ENCODE measurements at regions not wholly inside any gene's neighbourhood (a gene's known extent, or its start where the extent isn't known, plus 50 kb on each side); places are given as distances from the start of the nearest gene placed in this dataset.

DNA sequence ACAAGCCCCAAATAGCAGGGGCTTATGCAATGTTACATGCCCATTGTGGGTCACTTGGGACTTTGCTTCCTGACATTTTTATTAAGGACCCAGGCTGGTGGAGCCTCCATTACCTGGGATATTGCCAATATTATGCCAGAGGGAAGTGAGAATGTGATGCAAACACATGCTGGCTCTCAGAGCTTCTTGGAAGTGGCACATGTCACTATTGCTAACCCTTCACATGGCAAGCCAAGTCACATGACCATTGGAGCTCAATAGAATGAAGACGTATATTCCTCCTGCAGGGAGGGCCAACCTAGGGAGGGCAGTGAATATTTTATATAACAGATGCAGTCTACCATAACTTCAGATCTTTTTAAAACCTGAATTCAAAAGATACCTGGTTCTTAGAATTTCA, 140.7 kb upstream of the ZFP64 start:
- Histone ChIP-seq H3K9me3 (ENCODE audit: control insufficient read depth, insufficient read depth, low read depth, low read length) (no peaks in the 10 kb centered on the region), H3K4me3 (ENCODE audit: low read depth in 2 of 2, low read length in 2 of 2) (no peak overlapping the region), H3K27ac (ENCODE audit: low read length) (no peak overlapping the region), H3K4me1 (ENCODE audit: control insufficient read depth, insufficient read depth, low read length) (no peaks in the 10 kb centered on the region), H3K36me3 (ENCODE audit: control insufficient read depth, insufficient read depth, low read length) (no peaks in the 10 kb centered on the region), H3K27me3 (ENCODE audit: control insufficient read depth, insufficient read depth, low read length) (no peaks in the 10 kb centered on the region; the same call in 1 of the 2 replicates)
- DNase-seq (ENCODE audit: low read depth, low spot score) (no peak), ATAC-seq (no peak)
- POLR2A ChIA-PET, result no interaction called here
- intact Hi-C loops (cut with micrococcal nuclease; ENCODE audit: unreplicated experiment), result no loop called here
- CTCF ChIA-PET, result interaction anchor here (0.6 kb wide), 1 partner anchor 38 kb away, joined by 3 read pairs; no protein-coding TSS in a partner anchor
- TF ChIP-seq SIN3A (IDR thresholded peaks at IDR 0.05; ENCODE audit: borderline replicate concordance, insufficient read depth, low read depth, low read length) (no peak), CTCF (IDR thresholded peaks at IDR 0.05) (no peak), REST (IDR thresholded peaks at IDR 0.05; ENCODE audit: insufficient read depth in 1 of 2, low read depth in 2 of 2, low read length in 1 of 2) (no peak), TCF7L2 (IDR thresholded peaks at IDR 0.05; ENCODE audit: low read depth, low read length) (no peak), POLR2AphosphoS5 (IDR thresholded peaks at IDR 0.05; ENCODE audit: low read depth, low read length) (no peak)
- in situ Hi-C loops (cut with HindIII; ENCODE audit: low pct_unique_long_range_greater_than_20kb, low sequenced_read_pairs), result no loop called here
- BruUV-seq (replicated peaks), result no TSS peak

DNA sequence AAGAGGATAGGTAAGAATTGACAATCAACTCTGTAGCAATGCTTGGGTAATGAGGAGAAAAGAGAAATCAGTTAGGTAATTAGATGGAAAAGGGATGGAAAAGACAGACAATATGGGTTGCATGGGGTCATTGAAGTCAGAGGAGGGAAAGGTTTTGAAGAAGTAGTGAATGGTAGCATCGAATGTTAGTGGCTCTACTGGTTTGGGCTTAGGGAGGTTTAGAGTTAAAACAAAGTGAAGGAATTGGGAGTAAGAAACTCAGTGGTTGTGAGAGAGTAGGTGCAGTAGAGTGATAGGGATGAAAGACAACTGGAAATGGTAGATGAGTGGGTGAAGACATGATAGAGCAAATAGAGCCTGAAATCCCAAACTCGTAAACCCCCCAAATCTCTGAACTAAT, 140.1 kb upstream of the ZFP64 start:
- no TSS peak for BruUV-seq (replicated peaks)
- intact Hi-C loops (cut with micrococcal nuclease; ENCODE audit: unreplicated experiment), result no loop called here
- no peak overlapping the region for H3K27ac ChIP-seq (ENCODE audit: low read length)
- no peak overlapping the region for H3K4me3 ChIP-seq (ENCODE audit: low read depth in 2 of 2, low read length in 2 of 2)
- TF ChIP-seq POLR2AphosphoS5 (IDR thresholded peaks at IDR 0.05; ENCODE audit: low read depth, low read length) (no peak), CTCF (IDR thresholded peaks at IDR 0.05) (no peak), SIN3A (IDR thresholded peaks at IDR 0.05; ENCODE audit: borderline replicate concordance, insufficient read depth, low read depth, low read length) (no peak), REST (IDR thresholded peaks at IDR 0.05; ENCODE audit: insufficient read depth in 1 of 2, low read depth in 2 of 2, low read length in 1 of 2) (no peak), TCF7L2 (IDR thresholded peaks at IDR 0.05; ENCODE audit: low read depth, low read length) (no peak)
- no peaks in the 10 kb centered on the region for H3K36me3 ChIP-seq (ENCODE audit: control insufficient read depth, insufficient read depth, low read length)
- H3K27me3 ChIP-seq (ENCODE audit: control insufficient read depth, insufficient read depth, low read length), result peaks cover under 1% of the 10 kb centered on the region; the same call in 1 of the 2 replicates
- DNase-seq (ENCODE audit: low read depth, low spot score), result no peak
- no peaks in the 10 kb centered on the region for H3K4me1 ChIP-seq (ENCODE audit: control insufficient read depth, insufficient read depth, low read length)
- H3K9me3 ChIP-seq (ENCODE audit: control insufficient read depth, insufficient read depth, low read depth, low read length), result no peaks in the 10 kb centered on the region
- ChIA-PET POLR2A (no interaction called here), CTCF (interaction anchor here (0.6 kb wide), 1 partner anchor 38 kb away, joined by 3 read pairs; no protein-coding TSS in a partner anchor)
- no peak for ATAC-seq
- in situ Hi-C loops (cut with HindIII; ENCODE audit: low pct_unique_long_range_greater_than_20kb, low sequenced_read_pairs), result no loop called here
